Fibroblast of villous mesenchyme (primary cell): ENCODE measurements at regions not wholly inside any gene's neighbourhood (a gene's known extent, or its start where the extent isn't known, plus 50 kb on each side); places are given as distances from the start of the nearest gene placed in this dataset.

ENCODE experiments used
- DNase-seq: peaks from one replicate; pipeline ENCODE4 v3.0.0-alpha.2; 2010; ENCODE audit warnings: low read depth
- H3K4me3 ChIP-seq: 2 replicates; pipeline ENCODE4 v1.5.1; 2011; ENCODE audit warnings: low read depth, mild to moderate bottlenecking, low read length
- TF ChIP-seq, protein P1 (sequence below): IDR thresholded peaks from 2 replicates; pipeline ENCODE4 v1.5.1; 2012; ENCODE audit warnings: low read depth, mild to moderate bottlenecking, low read length; ENCODE audit not compliant: insufficient read depth

DNA sequence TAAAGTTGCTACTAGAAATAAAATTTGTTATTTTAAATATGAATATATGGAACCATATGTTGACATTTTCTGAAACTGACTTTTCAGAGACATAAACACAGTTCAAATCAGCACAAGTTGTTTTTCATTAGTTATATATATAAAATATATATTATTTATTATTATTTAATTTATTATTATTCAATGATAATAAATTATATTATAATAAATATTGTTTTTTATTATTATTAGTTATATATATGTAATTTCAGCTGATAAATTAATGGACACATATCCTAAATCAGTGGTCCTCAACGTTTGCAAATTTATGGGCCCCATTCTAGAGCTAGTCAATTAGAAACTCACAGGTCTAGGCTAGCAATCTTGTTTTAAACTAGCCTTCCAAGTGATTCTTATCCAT is 809.3 kb downstream of the C4orf33 start:
- TF ChIP-seq, protein P1, sequence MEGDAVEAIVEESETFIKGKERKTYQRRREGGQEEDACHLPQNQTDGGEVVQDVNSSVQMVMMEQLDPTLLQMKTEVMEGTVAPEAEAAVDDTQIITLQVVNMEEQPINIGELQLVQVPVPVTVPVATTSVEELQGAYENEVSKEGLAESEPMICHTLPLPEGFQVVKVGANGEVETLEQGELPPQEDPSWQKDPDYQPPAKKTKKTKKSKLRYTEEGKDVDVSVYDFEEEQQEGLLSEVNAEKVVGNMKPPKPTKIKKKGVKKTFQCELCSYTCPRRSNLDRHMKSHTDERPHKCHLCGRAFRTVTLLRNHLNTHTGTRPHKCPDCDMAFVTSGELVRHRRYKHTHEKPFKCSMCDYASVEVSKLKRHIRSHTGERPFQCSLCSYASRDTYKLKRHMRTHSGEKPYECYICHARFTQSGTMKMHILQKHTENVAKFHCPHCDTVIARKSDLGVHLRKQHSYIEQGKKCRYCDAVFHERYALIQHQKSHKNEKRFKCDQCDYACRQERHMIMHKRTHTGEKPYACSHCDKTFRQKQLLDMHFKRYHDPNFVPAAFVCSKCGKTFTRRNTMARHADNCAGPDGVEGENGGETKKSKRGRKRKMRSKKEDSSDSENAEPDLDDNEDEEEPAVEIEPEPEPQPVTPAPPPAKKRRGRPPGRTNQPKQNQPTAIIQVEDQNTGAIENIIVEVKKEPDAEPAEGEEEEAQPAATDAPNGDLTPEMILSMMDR = no peak
- no peak for DNase-seq
- H3K4me3 ChIP-seq = no peak overlapping the region

DNA sequence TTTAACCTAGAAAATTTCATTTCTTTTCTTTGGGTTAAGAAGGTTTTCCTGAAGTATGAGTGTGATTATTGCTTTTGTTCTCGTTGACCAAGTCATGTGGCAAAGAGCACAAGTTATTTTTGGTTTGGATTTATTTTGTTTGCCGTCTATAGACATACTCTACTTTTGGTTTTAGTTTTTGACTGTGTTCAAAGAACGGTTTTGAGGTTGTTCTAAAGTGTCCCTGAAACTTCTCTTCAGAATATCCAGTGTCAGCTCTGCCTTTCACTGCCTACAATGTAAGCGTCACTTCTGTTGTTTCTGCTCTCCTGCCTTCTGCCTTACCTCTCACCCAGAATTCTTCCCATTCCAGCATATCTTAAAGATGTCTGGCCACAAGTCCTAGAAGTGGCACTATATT is 812.2 kb downstream of the C4orf33 start:
- DNase-seq = no peak
- no peak overlapping the region for H3K4me3 ChIP-seq

DNA sequence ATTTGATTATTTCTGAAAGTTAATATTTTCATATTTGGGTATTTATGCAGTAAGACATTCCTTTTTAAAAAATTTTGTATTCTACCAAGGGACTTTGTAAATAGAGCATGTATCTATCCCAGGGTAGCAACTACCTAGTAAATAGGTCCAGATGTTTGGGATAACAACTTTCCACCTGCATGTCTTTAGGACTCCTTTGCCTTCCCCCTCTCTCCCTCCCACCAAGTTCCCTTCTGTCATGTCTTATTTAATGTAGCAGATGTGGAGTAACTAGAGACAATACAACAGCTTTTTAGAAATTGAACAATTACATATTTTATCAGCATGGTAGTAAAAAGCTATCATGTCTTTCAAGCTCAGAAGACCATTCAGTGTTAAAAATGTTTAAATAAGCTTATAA is 821.0 kb downstream of the C4orf33 start:
- TF ChIP-seq, protein P1 = no peak
- DNase-seq = no peak
- no peak overlapping the region for H3K4me3 ChIP-seq

More for the DNA sequence above, 812.2 kb downstream of the C4orf33 start:
- TF ChIP-seq, protein P1 = no peak

DNA sequence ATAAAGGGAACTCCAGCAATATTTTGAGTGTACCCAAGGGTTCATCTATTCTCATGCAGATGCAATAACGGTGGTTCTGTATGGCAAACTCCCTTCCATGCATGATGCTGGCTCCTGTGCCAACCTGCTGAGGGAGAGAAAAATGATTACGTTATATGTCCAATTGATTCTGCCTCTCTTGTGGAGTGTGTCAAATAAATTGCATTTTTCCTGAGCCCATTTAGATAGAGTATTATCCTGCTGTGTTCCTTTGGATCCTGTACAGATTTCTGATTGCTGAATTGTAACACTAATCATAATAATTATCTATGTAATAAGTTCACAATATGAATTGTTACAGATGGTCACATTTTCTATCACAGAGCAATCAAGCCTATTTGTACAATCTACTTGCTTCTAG is 821.7 kb downstream of the C4orf33 start:
- TF ChIP-seq, protein P1 = no peak
- no peak overlapping the region for H3K4me3 ChIP-seq
- no peak for DNase-seq

DNA sequence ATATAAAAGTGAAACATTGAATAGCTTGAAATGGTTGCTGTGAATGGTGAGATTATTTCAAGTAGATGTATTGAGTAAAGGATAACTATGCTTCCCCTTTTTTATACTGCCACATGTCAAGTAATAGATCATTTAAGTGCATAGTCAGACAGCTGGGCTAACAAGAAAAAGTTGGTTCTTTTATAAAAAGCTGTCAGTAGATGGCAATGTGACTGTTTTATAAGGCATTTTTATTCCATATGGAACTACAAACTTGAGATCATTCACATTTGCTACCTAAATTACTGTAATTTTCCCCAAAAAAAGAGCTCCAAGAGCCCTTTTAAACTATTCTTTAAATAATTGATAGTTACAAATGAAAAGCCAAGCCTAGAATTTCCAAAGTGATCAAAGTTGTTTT is 831.0 kb downstream of the C4orf33 start:
- TF ChIP-seq, protein P1 = no peak
- no peak for DNase-seq
- no peak overlapping the region for H3K4me3 ChIP-seq

DNA sequence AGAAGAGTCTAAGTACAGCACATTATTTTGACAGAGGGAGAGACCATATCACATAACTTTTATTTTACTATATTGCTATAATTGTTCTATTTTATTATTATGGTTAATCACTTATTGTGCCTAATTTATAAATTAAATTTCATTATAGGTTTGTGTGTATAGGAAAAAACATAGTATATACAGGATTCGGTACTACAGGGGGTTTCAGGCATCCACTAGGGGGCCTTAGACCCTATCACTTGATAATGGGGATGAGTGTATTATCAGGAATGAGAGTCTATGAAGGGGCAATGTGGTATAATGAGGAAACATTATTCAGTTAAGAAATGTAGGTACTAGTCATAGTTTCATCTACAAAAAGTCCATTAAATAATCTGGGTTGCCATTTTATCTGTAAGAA is 833.1 kb downstream of the C4orf33 start:
- TF ChIP-seq, protein P1 = no peak
- no peak overlapping the region for H3K4me3 ChIP-seq
- DNase-seq = no peak

DNA sequence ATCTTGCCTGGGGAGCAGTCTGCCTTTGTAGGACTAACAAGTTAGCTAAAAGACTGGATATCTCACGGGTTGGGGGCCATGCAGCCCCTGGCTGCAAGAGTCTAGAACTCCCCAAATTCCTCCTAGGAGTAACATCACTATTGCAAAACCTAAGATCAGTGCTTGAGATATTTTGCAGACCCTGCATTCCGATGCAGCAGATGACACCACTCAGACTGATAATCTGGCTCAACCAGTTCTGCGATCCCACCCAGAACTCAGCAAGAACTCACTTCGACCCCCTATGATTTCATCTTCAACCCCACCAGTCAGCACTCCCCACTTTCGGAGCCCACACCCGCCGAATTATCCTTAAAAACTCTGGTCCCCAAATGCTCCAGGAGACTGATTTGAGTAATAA is 834.0 kb downstream of the C4orf33 start:
- no peak for DNase-seq
- no peak overlapping the region for H3K4me3 ChIP-seq
- TF ChIP-seq, protein P1 = no peak
